ENCODE measurements at regions not wholly inside any gene's neighbourhood (a gene's known extent, or its start where the extent isn't known, plus 50 kb on each side); places are given as distances from the start of the nearest gene placed in this dataset.

DNA sequence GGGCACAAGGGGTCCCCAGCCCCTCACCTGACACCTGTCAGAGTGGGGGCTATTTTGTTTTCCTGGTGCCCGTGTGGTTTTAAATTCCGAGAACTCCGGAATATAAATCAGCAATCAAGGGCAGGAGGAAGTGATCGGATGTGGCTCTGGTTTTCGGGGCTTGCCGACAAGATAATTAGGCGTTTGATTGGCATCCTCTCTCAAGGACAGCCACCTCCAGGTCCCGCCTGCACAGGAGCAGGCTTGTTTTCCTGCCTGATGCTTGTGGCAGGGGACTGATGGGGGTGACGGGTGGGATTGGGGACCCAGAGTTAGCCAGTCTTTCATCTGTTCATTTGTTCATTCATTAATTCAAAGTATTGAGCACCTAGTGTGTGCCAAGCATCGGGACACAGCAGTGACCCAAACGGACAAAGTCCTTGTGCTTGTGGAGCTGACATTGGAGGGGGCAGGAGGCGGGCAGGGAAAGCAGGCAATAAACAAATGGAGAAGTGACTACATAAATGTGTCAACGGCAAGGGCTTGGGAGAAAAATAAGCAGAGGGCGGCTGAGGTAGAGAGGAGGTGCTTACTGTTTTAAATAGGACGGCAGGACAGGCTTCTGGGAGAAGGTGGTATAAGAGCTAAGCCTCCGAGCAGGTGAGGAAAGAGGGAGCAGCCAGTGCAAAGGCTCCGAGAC is 166.5 kb downstream of the PHETA1 start:
- Histone ChIP-seq H3K27me3 (replicated peaks; ENCODE audit: control insufficient read depth, insufficient read depth, low read length, poor library complexity, severe bottlenecking) (no peaks in the 10 kb centered on the region), H3K4me3 (ENCODE audit: insufficient read depth, low read depth, low read length, poor library complexity, severe bottlenecking) (no peak overlapping the region), H3K27ac (ENCODE audit: insufficient read depth, low read length, poor library complexity, severe bottlenecking) (no peak overlapping the region), H3K36me3 (ENCODE audit: control insufficient read depth, insufficient read depth, low read length) (no peaks in the 10 kb centered on the region), H3K4me1 (ENCODE audit: control insufficient read depth, insufficient read depth, low read length, poor library complexity, severe bottlenecking) (no peaks in the 10 kb centered on the region), H3K9me3 (ENCODE audit: control insufficient read depth, low read length) (no peaks in the 10 kb centered on the region)
- DNase-seq: no peak

DNA sequence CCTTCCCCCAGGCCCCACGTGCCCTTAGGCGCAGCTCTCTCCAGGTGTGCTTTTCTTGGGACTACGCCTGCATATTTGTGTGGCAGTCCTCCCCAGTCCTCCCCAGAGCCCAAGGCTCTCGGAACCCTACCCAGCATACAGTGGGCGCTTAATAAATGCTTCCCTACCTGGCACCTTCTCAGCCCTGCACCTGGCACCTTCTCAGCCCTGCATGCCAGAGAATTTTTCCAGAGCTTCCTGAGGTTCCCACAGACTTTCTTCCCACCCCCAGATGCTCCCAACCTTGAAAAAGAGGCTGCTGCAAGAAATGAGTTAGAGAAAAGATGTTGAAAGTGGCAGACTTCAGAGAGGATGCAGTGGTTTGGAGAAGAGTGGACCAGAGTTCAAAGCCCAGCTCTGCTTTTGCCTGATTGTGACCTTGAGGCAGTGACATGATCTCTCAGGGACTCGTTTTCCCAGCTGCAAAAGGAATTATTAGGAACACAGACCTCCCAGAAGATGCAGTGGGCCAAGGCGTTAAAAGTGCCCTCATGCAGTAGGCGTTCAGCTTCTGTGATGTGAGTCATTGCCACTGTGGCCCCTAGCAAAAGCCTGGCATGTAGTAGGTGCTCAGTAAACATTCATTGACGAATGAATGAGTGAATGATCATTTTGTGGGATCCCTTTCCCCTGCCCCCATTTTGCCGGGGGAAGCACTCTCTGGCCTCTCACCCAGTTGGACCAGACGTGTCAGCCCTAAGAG is 167.2 kb downstream of the PHETA1 start:
- H3K27ac ChIP-seq (ENCODE audit: insufficient read depth, low read length, poor library complexity, severe bottlenecking): no peak overlapping the region
- H3K4me1 ChIP-seq (ENCODE audit: control insufficient read depth, insufficient read depth, low read length, poor library complexity, severe bottlenecking): no peaks in the 10 kb centered on the region
- H3K36me3 ChIP-seq (ENCODE audit: control insufficient read depth, insufficient read depth, low read length): no peaks in the 10 kb centered on the region
- H3K4me3 ChIP-seq (ENCODE audit: insufficient read depth, low read depth, low read length, poor library complexity, severe bottlenecking): no peak overlapping the region
- H3K9me3 ChIP-seq (ENCODE audit: control insufficient read depth, low read length): no peaks in the 10 kb centered on the region
- no peaks in the 10 kb centered on the region for H3K27me3 ChIP-seq (replicated peaks; ENCODE audit: control insufficient read depth, insufficient read depth, low read length, poor library complexity, severe bottlenecking)
- no peak for DNase-seq

DNA sequence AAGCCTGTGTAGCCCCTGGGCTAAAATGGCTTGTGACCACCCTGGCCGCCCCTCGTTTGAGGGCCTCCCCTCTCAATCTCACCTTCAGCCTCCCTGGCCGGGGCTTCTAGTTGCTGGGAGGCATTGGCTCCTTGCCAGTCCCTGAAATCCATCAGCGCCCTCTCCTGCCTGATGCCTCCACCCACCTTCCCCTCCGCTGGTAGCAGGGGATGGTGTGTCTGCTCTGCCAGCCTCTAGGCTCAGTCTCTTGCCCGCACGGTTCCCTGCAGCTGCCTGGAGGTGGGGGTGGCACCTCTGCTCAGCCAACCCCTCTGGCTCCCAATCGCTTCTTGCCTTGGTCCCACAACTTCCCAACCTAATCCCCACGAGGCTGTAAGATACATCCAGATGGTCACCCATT is 167.9 kb downstream of the PHETA1 start:
- H3K27ac ChIP-seq (ENCODE audit: insufficient read depth, low read length, poor library complexity, severe bottlenecking): no peak overlapping the region

DNA sequence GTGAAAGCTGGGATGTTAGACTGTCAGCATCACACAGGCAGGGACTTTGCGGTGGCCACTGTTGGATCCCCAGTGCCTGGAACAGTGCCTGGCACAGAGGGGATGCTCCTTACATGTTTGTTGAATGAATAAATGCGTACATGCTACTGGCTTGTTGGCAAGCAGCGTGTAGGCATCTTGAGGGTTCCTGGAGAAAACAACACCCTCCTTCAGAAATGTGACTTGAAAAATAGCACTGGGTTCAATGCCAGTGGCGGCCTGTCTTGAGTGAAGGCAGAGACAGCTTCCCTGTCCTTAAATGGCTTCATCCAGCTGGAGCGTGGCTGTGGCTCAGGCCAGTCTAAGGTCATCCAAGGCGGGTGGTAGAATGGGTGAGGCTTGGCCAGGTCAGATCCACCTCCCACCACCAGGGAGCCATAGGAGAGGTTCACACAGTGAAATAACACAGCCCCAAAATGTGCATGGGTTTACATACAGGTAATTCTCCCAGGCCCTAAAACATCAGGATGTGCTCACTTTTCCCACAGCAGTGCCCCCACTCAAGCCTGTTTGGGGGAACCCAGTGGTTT is 171.4 kb downstream of the PHETA1 start:
- H3K9me3 ChIP-seq (ENCODE audit: control insufficient read depth, low read length): no peaks in the 10 kb centered on the region
- no peak overlapping the region for H3K4me3 ChIP-seq (ENCODE audit: insufficient read depth, low read depth, low read length, poor library complexity, severe bottlenecking)
- H3K27ac ChIP-seq (ENCODE audit: insufficient read depth, low read length, poor library complexity, severe bottlenecking): no peak overlapping the region
- no peaks in the 10 kb centered on the region for H3K4me1 ChIP-seq (ENCODE audit: control insufficient read depth, insufficient read depth, low read length, poor library complexity, severe bottlenecking)
- H3K36me3 ChIP-seq (ENCODE audit: control insufficient read depth, insufficient read depth, low read length): no peaks in the 10 kb centered on the region
- H3K27me3 ChIP-seq (replicated peaks; ENCODE audit: control insufficient read depth, insufficient read depth, low read length, poor library complexity, severe bottlenecking): no peaks in the 10 kb centered on the region
- no peak for DNase-seq

More for the DNA sequence above, 167.9 kb downstream of the PHETA1 start:
- no peaks in the 10 kb centered on the region for H3K27me3 ChIP-seq (replicated peaks; ENCODE audit: control insufficient read depth, insufficient read depth, low read length, poor library complexity, severe bottlenecking)
- H3K4me3 ChIP-seq (ENCODE audit: insufficient read depth, low read depth, low read length, poor library complexity, severe bottlenecking): no peak overlapping the region
- DNase-seq: no peak
- H3K4me1 ChIP-seq (ENCODE audit: control insufficient read depth, insufficient read depth, low read length, poor library complexity, severe bottlenecking): no peaks in the 10 kb centered on the region
- H3K36me3 ChIP-seq (ENCODE audit: control insufficient read depth, insufficient read depth, low read length): no peaks in the 10 kb centered on the region
- no peaks in the 10 kb centered on the region for H3K9me3 ChIP-seq (ENCODE audit: control insufficient read depth, low read length)

DNA sequence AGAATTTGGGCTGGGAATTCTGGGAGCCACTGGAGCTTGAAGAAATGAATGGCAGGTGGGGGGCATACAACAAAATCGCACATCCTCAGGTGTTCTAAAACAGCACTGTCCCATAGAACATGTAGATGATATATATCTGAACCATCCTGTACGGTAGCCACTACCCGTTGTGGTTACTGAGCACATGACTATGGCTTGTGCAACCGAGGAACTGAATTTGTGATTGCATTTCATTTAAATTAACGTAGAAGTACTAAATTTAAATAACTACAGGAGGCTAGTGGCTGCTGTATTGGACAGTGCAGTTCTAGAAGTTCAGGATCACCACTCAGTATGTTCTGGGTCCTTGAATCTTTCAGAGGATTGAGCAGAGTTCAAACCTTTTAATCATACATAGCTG is 172.4 kb downstream of the PHETA1 start:
- no peaks in the 10 kb centered on the region for H3K9me3 ChIP-seq (ENCODE audit: control insufficient read depth, low read length)
- H3K27ac ChIP-seq (ENCODE audit: insufficient read depth, low read length, poor library complexity, severe bottlenecking): no peak overlapping the region
- no peak overlapping the region for H3K4me3 ChIP-seq (ENCODE audit: insufficient read depth, low read depth, low read length, poor library complexity, severe bottlenecking)
- no peaks in the 10 kb centered on the region for H3K27me3 ChIP-seq (replicated peaks; ENCODE audit: control insufficient read depth, insufficient read depth, low read length, poor library complexity, severe bottlenecking)
- H3K4me1 ChIP-seq (ENCODE audit: control insufficient read depth, insufficient read depth, low read length, poor library complexity, severe bottlenecking): no peaks in the 10 kb centered on the region
- no peak for DNase-seq
- no peaks in the 10 kb centered on the region for H3K36me3 ChIP-seq (ENCODE audit: control insufficient read depth, insufficient read depth, low read length)

DNA sequence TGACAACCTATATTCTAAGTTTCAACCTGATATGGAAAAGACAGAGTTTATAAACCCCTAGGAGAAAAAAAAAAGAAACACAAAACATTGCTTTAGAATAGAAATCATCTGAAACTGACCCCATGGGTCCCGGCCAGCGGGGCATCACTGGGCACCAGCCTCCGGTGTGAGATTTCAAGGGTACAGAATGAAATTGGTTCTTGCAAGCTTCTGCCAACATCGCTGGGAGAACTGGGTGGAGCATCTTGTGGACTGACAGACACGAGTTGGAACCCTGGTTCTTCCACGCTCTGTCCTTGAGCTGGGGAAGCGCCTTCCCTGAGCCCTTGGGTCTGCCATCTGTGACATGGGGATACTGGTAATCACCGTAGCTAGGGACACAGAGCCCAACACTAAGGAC is 173.6 kb downstream of the PHETA1 start:
- no peak for DNase-seq
- Histone ChIP-seq H3K9me3 (ENCODE audit: control insufficient read depth, low read length) (no peaks in the 10 kb centered on the region), H3K36me3 (ENCODE audit: control insufficient read depth, insufficient read depth, low read length) (no peaks in the 10 kb centered on the region), H3K27ac (ENCODE audit: insufficient read depth, low read length, poor library complexity, severe bottlenecking) (no peak overlapping the region), H3K4me1 (ENCODE audit: control insufficient read depth, insufficient read depth, low read length, poor library complexity, severe bottlenecking) (no peaks in the 10 kb centered on the region), H3K27me3 (replicated peaks; ENCODE audit: control insufficient read depth, insufficient read depth, low read length, poor library complexity, severe bottlenecking) (no peaks in the 10 kb centered on the region), H3K4me3 (ENCODE audit: insufficient read depth, low read depth, low read length, poor library complexity, severe bottlenecking) (no peak overlapping the region)

DNA sequence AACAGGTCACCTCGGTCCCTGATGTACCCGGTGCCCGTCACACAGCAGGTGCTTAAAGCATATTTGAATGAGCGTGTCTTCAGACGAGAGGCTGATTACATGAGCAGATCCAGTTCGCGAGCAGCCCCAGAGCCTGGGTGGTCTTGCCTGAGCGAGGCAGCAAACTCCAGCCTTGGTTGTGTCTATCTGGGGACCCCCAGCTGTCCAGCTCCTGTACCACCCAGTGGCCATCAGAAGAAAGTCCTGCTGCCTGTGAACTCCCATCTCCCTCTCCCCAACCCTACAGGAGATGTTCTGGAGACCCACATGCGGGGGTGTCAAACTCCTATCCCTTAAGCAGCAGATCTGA is 174.2 kb downstream of the PHETA1 start:
- H3K9me3 ChIP-seq (ENCODE audit: control insufficient read depth, low read length): no peaks in the 10 kb centered on the region
- no peaks in the 10 kb centered on the region for H3K36me3 ChIP-seq (ENCODE audit: control insufficient read depth, insufficient read depth, low read length)
- DNase-seq: no peak
- no peak overlapping the region for H3K27ac ChIP-seq (ENCODE audit: insufficient read depth, low read length, poor library complexity, severe bottlenecking)
- H3K4me3 ChIP-seq (ENCODE audit: insufficient read depth, low read depth, low read length, poor library complexity, severe bottlenecking): no peak overlapping the region
- H3K27me3 ChIP-seq (replicated peaks; ENCODE audit: control insufficient read depth, insufficient read depth, low read length, poor library complexity, severe bottlenecking): no peaks in the 10 kb centered on the region
- no peaks in the 10 kb centered on the region for H3K4me1 ChIP-seq (ENCODE audit: control insufficient read depth, insufficient read depth, low read length, poor library complexity, severe bottlenecking)

DNA sequence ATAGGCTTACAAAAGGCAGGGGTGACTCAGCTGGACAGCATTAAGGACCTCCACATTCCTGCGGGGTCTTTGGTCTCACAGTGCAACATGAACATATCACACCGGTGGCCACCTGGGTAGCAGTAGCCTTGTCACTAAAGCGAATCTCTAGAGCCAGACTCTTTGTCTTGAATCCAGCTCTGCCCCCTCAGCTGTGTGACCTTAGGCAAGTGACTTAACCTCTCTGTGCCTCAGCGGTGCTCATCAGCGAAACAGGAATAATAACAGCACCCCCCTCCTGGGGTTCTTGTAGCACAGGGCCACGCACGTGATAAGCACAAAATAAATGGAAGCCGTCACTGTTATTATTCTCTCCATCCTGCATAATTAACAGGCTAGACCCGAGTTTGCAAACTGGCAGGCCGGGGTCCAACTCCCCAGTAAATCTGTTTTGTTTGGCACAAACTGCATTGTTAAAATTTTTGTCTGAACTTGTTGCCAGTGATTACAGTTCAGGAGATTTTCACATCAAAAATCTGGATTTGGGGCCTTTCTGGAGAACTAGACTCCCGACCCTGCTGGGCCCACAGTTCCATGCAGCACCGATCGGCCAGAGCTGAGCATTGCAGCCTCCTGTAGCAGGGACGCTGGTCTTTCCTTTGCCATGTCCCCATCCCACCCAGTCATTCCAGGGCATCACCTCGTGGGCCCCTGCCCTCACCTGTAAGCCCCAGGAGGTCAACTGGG is 174.8 kb downstream of the PHETA1 start:
- no peak overlapping the region for H3K27ac ChIP-seq (ENCODE audit: insufficient read depth, low read length, poor library complexity, severe bottlenecking)
- H3K4me3 ChIP-seq (ENCODE audit: insufficient read depth, low read depth, low read length, poor library complexity, severe bottlenecking): no peak overlapping the region
- DNase-seq: no peak
- H3K4me1 ChIP-seq (ENCODE audit: control insufficient read depth, insufficient read depth, low read length, poor library complexity, severe bottlenecking): no peaks in the 10 kb centered on the region
- H3K9me3 ChIP-seq (ENCODE audit: control insufficient read depth, low read length): no peaks in the 10 kb centered on the region
- no peaks in the 10 kb centered on the region for H3K27me3 ChIP-seq (replicated peaks; ENCODE audit: control insufficient read depth, insufficient read depth, low read length, poor library complexity, severe bottlenecking)
- no peaks in the 10 kb centered on the region for H3K36me3 ChIP-seq (ENCODE audit: control insufficient read depth, insufficient read depth, low read length)

DNA sequence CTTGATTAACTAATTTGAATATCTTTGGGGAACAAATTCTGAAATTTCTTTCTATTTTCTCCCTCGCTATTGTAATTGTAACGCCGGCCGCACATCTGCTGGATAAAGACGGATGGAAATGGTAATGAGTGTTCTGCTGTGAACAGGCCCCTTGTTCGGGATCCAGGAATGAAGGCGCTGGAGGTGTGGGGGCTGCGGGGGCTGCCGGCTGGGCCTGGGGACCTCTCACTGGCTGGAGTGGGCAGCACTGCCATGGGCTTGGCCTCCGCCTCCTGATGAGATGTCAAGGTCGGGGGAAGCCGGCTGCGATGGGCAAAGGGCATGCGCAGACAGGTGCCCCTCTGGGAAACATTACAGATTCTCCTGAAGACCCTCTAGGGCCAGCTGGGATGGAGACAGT is 175.4 kb downstream of the PHETA1 start:
- no peaks in the 10 kb centered on the region for H3K4me1 ChIP-seq (ENCODE audit: control insufficient read depth, insufficient read depth, low read length, poor library complexity, severe bottlenecking)
- no peaks in the 10 kb centered on the region for H3K27me3 ChIP-seq (replicated peaks; ENCODE audit: control insufficient read depth, insufficient read depth, low read length, poor library complexity, severe bottlenecking)
- no peak for DNase-seq
- no peak overlapping the region for H3K4me3 ChIP-seq (ENCODE audit: insufficient read depth, low read depth, low read length, poor library complexity, severe bottlenecking)
- no peaks in the 10 kb centered on the region for H3K9me3 ChIP-seq (ENCODE audit: control insufficient read depth, low read length)
- no peaks in the 10 kb centered on the region for H3K36me3 ChIP-seq (ENCODE audit: control insufficient read depth, insufficient read depth, low read length)
- no peak overlapping the region for H3K27ac ChIP-seq (ENCODE audit: insufficient read depth, low read length, poor library complexity, severe bottlenecking)

DNA sequence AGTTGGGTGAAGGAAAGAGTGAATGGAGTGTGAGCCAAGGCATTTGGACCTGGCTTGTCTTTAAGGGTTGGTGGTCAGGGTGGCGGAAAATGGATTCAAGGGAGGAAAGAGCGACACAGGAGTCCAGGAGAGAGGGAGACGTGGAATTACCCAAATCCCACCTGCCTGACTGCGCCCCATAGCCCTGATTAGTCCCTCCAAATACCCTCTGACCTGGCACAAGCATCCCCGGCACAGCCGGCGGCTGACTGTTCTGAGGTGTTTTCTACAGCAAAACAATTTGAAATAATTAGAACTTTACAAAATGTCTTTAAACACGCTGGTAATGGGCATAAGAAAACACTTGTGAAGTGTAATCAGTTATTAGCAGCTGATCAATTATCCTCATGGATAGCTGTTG is 175.8 kb downstream of the PHETA1 start:
- H3K27ac ChIP-seq (ENCODE audit: insufficient read depth, low read length, poor library complexity, severe bottlenecking): no peak overlapping the region
- no peaks in the 10 kb centered on the region for H3K9me3 ChIP-seq (ENCODE audit: control insufficient read depth, low read length)
- H3K4me3 ChIP-seq (ENCODE audit: insufficient read depth, low read depth, low read length, poor library complexity, severe bottlenecking): no peak overlapping the region
- no peak for DNase-seq
- no peaks in the 10 kb centered on the region for H3K4me1 ChIP-seq (ENCODE audit: control insufficient read depth, insufficient read depth, low read length, poor library complexity, severe bottlenecking)
- H3K27me3 ChIP-seq (replicated peaks; ENCODE audit: control insufficient read depth, insufficient read depth, low read length, poor library complexity, severe bottlenecking): no peaks in the 10 kb centered on the region
- H3K36me3 ChIP-seq (ENCODE audit: control insufficient read depth, insufficient read depth, low read length): no peaks in the 10 kb centered on the region
